ENCODE measurements at regions not wholly inside any gene's neighbourhood (a gene's known extent, or its start where the extent isn't known, plus 50 kb on each side); places are given as distances from the start of the nearest gene placed in this dataset.

- H3K27ac ChIP-seq (ENCODE audit: low read length), result no peak overlapping the region
- H4K20me1 ChIP-seq (ENCODE audit: insufficient read depth, low read length), result no peaks in the 10 kb centered on the region
- H3K36me3 ChIP-seq (replicated peaks; ENCODE audit: insufficient read depth, low read length), result no peaks in the 10 kb centered on the region
- no peaks in the 10 kb centered on the region for H3K79me2 ChIP-seq (ENCODE audit: low read length)
- no peak overlapping the region for H2AFZ ChIP-seq (ENCODE audit: low read length)
- no peak overlapping the region for H3K4me2 ChIP-seq (ENCODE audit: low read depth, low read length)
- H3K27me3 ChIP-seq (replicated peaks; ENCODE audit: insufficient read depth, low read length), result no peaks in the 10 kb centered on the region
- no peaks in the 10 kb centered on the region for H3K4me1 ChIP-seq (ENCODE audit: low read length)
- TF ChIP-seq, protein P1, sequence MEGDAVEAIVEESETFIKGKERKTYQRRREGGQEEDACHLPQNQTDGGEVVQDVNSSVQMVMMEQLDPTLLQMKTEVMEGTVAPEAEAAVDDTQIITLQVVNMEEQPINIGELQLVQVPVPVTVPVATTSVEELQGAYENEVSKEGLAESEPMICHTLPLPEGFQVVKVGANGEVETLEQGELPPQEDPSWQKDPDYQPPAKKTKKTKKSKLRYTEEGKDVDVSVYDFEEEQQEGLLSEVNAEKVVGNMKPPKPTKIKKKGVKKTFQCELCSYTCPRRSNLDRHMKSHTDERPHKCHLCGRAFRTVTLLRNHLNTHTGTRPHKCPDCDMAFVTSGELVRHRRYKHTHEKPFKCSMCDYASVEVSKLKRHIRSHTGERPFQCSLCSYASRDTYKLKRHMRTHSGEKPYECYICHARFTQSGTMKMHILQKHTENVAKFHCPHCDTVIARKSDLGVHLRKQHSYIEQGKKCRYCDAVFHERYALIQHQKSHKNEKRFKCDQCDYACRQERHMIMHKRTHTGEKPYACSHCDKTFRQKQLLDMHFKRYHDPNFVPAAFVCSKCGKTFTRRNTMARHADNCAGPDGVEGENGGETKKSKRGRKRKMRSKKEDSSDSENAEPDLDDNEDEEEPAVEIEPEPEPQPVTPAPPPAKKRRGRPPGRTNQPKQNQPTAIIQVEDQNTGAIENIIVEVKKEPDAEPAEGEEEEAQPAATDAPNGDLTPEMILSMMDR (IDR thresholded peaks at IDR 0.05; ENCODE audit: low read length), result no peak
- no peak for TF ChIP-seq EZH2phosphoT487 (IDR thresholded peaks at IDR 0.05; ENCODE audit: low read length)
- TF ChIP-seq EZH2 (optimal IDR thresholded peaks at IDR 0.05; ENCODE audit: low read depth, low read length), result no peak
- no peak for DNase-seq
- H3K4me3 ChIP-seq (ENCODE audit: low read length), result no peak overlapping the region
- no peak overlapping the region for H3K9ac ChIP-seq (ENCODE audit: low read length)
- no peaks in the 10 kb centered on the region for H3K9me3 ChIP-seq (replicated peaks; ENCODE audit: insufficient read depth, low read length)
- H3F3A ChIP-seq (ENCODE audit: insufficient read depth, low read length), result no peaks in the 10 kb centered on the region
- H3K9me2 ChIP-seq (replicated peaks; ENCODE audit: insufficient read depth, low read length), result no peaks in the 10 kb centered on the region
Measured at GRCh38 chr5:4245511-4245910, 649.9 kb downstream of the IRX1 start.

GRCh38 chr5:4246447-4246846 is 650.8 kb downstream of the IRX1 start:
- no peak overlapping the region for H3K27ac ChIP-seq (ENCODE audit: low read length)
- no peak overlapping the region for H3K4me2 ChIP-seq (ENCODE audit: low read depth, low read length)
- no peaks in the 10 kb centered on the region for H3F3A ChIP-seq (ENCODE audit: insufficient read depth, low read length)
- no peaks in the 10 kb centered on the region for H3K79me2 ChIP-seq (ENCODE audit: low read length)
- no peak for DNase-seq
- TF ChIP-seq EZH2phosphoT487 (IDR thresholded peaks at IDR 0.05; ENCODE audit: low read length), result no peak
- no peak for TF ChIP-seq EZH2 (optimal IDR thresholded peaks at IDR 0.05; ENCODE audit: low read depth, low read length)
- TF ChIP-seq, protein P1 (IDR thresholded peaks at IDR 0.05; ENCODE audit: low read length), result no peak
- H3K27me3 ChIP-seq (replicated peaks; ENCODE audit: insufficient read depth, low read length), result no peaks in the 10 kb centered on the region
- no peak overlapping the region for H2AFZ ChIP-seq (ENCODE audit: low read length)
- no peaks in the 10 kb centered on the region for H3K9me2 ChIP-seq (replicated peaks; ENCODE audit: insufficient read depth, low read length)
- no peaks in the 10 kb centered on the region for H3K4me1 ChIP-seq (ENCODE audit: low read length)
- H3K36me3 ChIP-seq (replicated peaks; ENCODE audit: insufficient read depth, low read length), result no peaks in the 10 kb centered on the region
- H3K9ac ChIP-seq (ENCODE audit: low read length), result no peak overlapping the region
- no peaks in the 10 kb centered on the region for H3K9me3 ChIP-seq (replicated peaks; ENCODE audit: insufficient read depth, low read length)
- H3K4me3 ChIP-seq (ENCODE audit: low read length), result no peak overlapping the region
- H4K20me1 ChIP-seq (ENCODE audit: insufficient read depth, low read length), result no peaks in the 10 kb centered on the region

- no peaks in the 10 kb centered on the region for H3K4me1 ChIP-seq (ENCODE audit: low read length)
- no peak for TF ChIP-seq EZH2phosphoT487 (IDR thresholded peaks at IDR 0.05; ENCODE audit: low read length)
- TF ChIP-seq, protein P1 (IDR thresholded peaks at IDR 0.05; ENCODE audit: low read length), result no peak
- TF ChIP-seq EZH2 (optimal IDR thresholded peaks at IDR 0.05; ENCODE audit: low read depth, low read length), result no peak
- H3K36me3 ChIP-seq (replicated peaks; ENCODE audit: insufficient read depth, low read length), result no peaks in the 10 kb centered on the region
- no peaks in the 10 kb centered on the region for H3K9me2 ChIP-seq (replicated peaks; ENCODE audit: insufficient read depth, low read length)
- DNase-seq, result no peak
- no peak overlapping the region for H3K9ac ChIP-seq (ENCODE audit: low read length)
- no peaks in the 10 kb centered on the region for H3F3A ChIP-seq (ENCODE audit: insufficient read depth, low read length)
- H3K79me2 ChIP-seq (ENCODE audit: low read length), result no peaks in the 10 kb centered on the region
- H3K27me3 ChIP-seq (replicated peaks; ENCODE audit: insufficient read depth, low read length), result no peaks in the 10 kb centered on the region
- no peaks in the 10 kb centered on the region for H3K9me3 ChIP-seq (replicated peaks; ENCODE audit: insufficient read depth, low read length)
- H2AFZ ChIP-seq (ENCODE audit: low read length), result no peak overlapping the region
- H3K4me2 ChIP-seq (ENCODE audit: low read depth, low read length), result no peak overlapping the region
- H3K27ac ChIP-seq (ENCODE audit: low read length), result no peak overlapping the region
- no peak overlapping the region for H3K4me3 ChIP-seq (ENCODE audit: low read length)
- no peaks in the 10 kb centered on the region for H4K20me1 ChIP-seq (ENCODE audit: insufficient read depth, low read length)
Measured at GRCh38 chr5:4250254-4250653, 654.6 kb downstream of the IRX1 start.

Data from MM.1S (cell line).